ENCODE measurements at regions not wholly inside any gene's neighbourhood (a gene's known extent, or its start where the extent isn't known, plus 50 kb on each side); places are given as distances from the start of the nearest gene placed in this dataset.

GRCh38 chr9:27768781-27769180 is 195.5 kb upstream of the C9orf72 start:
- TF ChIP-seq POLR2A (IDR thresholded peaks at IDR 0.05) (no peak), CTCF (IDR thresholded peaks at IDR 0.05) (no peak)

All from thyroid gland (tissue), 4 donors.